GM21825 (cell line): ENCODE measurements at regions not wholly inside any gene's neighbourhood (a gene's known extent, or its start where the extent isn't known, plus 50 kb on each side); places are given as distances from the start of the nearest gene placed in this dataset.
"Not testable (repeated sequence)": the region's sequence is repeated elsewhere in the genome, so short reads cannot be mapped to it uniquely, and the experiment has no call there.

Experiments
- ATAC-seq: cut with Tn5 transposase; IDR thresholded peaks from one replicate; pipeline ENCODE4 v1.9.1; 2021; ENCODE audit warnings: mild to moderate bottlenecking, moderate library complexity; ENCODE audit not compliant: unreplicated experiment

GRCh38 chr3:144865948-144866347 is 894.3 kb downstream of the DIPK2A start:
- ATAC-seq: no peak

GRCh38 chr3:144866476-144866875 is 894.9 kb downstream of the DIPK2A start:
- ATAC-seq: no peak

- no peak for ATAC-seq
These were observed 896.9 kb downstream of the DIPK2A start for GRCh38 chr3:144868506-144868905.

GRCh38 chr3:144873066-144873465 is 901.4 kb downstream of the DIPK2A start:
- ATAC-seq: no peak

GRCh38 chr3:144875211-144875610 is 903.6 kb downstream of the DIPK2A start:
- no peak for ATAC-seq

GRCh38 chr3:144877356-144877755 is 905.7 kb downstream of the DIPK2A start:
- no peak for ATAC-seq

GRCh38 chr3:144879701-144880100 is 908.1 kb downstream of the DIPK2A start:
- ATAC-seq: no peak

- ATAC-seq: no peak
These were observed 922.4 kb downstream of the DIPK2A start for GRCh38 chr3:144893980-144894379.

GRCh38 chr3:144894576-144894975 is 923.0 kb downstream of the DIPK2A start:
- no peak for ATAC-seq

- ATAC-seq: no peak
These were observed 928.7 kb downstream of the DIPK2A start for GRCh38 chr3:144900366-144900765.

GRCh38 chr3:144907581-144907980 is 936.0 kb downstream of the DIPK2A start:
- not testable (repeated sequence) for ATAC-seq

GRCh38 chr3:144912968-144913367 is 941.3 kb downstream of the DIPK2A start:
- no peak for ATAC-seq

- no peak for ATAC-seq
These were observed 943.6 kb downstream of the DIPK2A start for GRCh38 chr3:144915202-144915601.

- ATAC-seq: no peak
These were observed 950.1 kb downstream of the DIPK2A start for GRCh38 chr3:144921710-144922109.

GRCh38 chr3:144923046-144923775 is 951.6 kb downstream of the DIPK2A start:
- ATAC-seq: no peak

GRCh38 chr3:144930431-144930830 is 958.8 kb downstream of the DIPK2A start:
- no peak for ATAC-seq

GRCh38 chr3:144931590-144931989 is 960.0 kb downstream of the DIPK2A start:
- ATAC-seq: no peak

- ATAC-seq: no peak
These were observed 970.6 kb downstream of the DIPK2A start for GRCh38 chr3:144942093-144942837.

- ATAC-seq: no peak
These were observed 971.2 kb downstream of the DIPK2A start for GRCh38 chr3:144942838-144943197.

GRCh38 chr3:144947895-144948294 is 976.3 kb downstream of the DIPK2A start:
- ATAC-seq: no peak

GRCh38 chr3:144948711-144949110 is 977.1 kb downstream of the DIPK2A start:
- ATAC-seq: no peak

GRCh38 chr3:144953959-144954358 is 982.3 kb downstream of the DIPK2A start:
- ATAC-seq: no peak
